Stomach (tissue), 8 donors: ENCODE measurements at regions not wholly inside any gene's neighbourhood (a gene's known extent, or its start where the extent isn't known, plus 50 kb on each side); places are given as distances from the start of the nearest gene placed in this dataset.

ENCODE experiments used
- DNase-seq, 2 donors: peaks; one replicate each; pipeline versions ENCODE4 v3.0.0 to v3.0.0-alpha.2; 2013 to 2019
- H3K27ac ChIP-seq, 5 donors: fragments of 200-600 bp in 4 of 5; sonication (generic) in 4 of 5; one replicate each; pipeline ENCODE4 v1.5.1; 2013 to 2019; ENCODE audit warnings: mild to moderate bottlenecking in 1 of 5, moderate library complexity in 1 of 5
- H3K27me3 ChIP-seq, 3 donors: fragments of 200-600 bp; sonication (generic); one replicate each; pipeline ENCODE4 v1.5.1; 2017 to 2019; ENCODE audit warnings: mixed run types in 1 of 3
- H3K36me3 ChIP-seq, 4 donors: fragments of 200-600 bp; sonication (generic); 1 replicate in 3 of 4; 2 replicates in 1 of 4; pipeline ENCODE4 v1.5.1; 2016 to 2019
- H3K4me1 ChIP-seq, 4 donors: fragments of 200-600 bp; sonication (generic); one replicate each; pipeline ENCODE4 v1.5.1; 2016 to 2019
- H3K4me3 ChIP-seq, 4 donors: fragments of 200-600 bp; sonication (generic) in 3 of 4; one replicate each; pipeline ENCODE4 v1.5.1; 2016 to 2019; ENCODE audit warnings: mild to moderate bottlenecking in 1 of 4
- H3K9me3 ChIP-seq, 4 donors: fragments of 200-600 bp; sonication (generic); one replicate each; pipeline ENCODE4 v1.5.1; 2016 to 2019
- EP300 ChIP-seq: sonication (generic); formaldehyde crosslinking; IDR thresholded peaks from one replicate; pipeline ENCODE4 v1.6.1; 2017; ENCODE audit warnings: antibody characterized with exemption
- POLR2A ChIP-seq, 4 donors: fragments of 450-650 bp; IDR thresholded peaks; one replicate each; pipeline ENCODE4 v1.6.1; 2016; ENCODE audit warnings: antibody characterized with exemption in 4 of 4, control low read depth in 2 of 4, mild to moderate bottlenecking in 1 of 4, moderate library complexity in 1 of 4
- POLR2AphosphoS5 ChIP-seq, 3 donors: sonication (generic); formaldehyde crosslinking; IDR thresholded peaks; one replicate each; pipeline ENCODE4 v1.6.1; 2016; ENCODE audit warnings: antibody characterized with exemption in 3 of 3
- WGBS, 5 donors: extraction: QIAGEN DNeasy Blood & Tissue Kit in 3 of 5; methylation state at CpG; one replicate each; pipeline versions ENCODE4 v1.1.5 to v1.1.7; 2013 to 2018; 5-methylcytosine and 5-hydroxymethylcytosine counted together
- intact Hi-C: fragments of 100-400 bp; cut with DNase I; formaldehyde crosslinking; loops from one replicate; pipeline ENCODE4 v1.15.1; 2023; ENCODE audit warnings: low total_unique reads
- small RNA-seq, 4 donors: library from RNA; depleted of rRNA; stranded (forward); fragments of <200 nt; gene quantifications; one replicate each; pipeline ENCODE3, GENCODE V24; 2016
- TF ChIP-seq, protein P1 (sequence below), 7 experiments: fragments of 450-650 bp in 4 of 7; fragments of 200-600 bp in 3 of 7; sonication (generic) in 3 of 7; IDR thresholded peaks; one replicate each; pipeline ENCODE4 v1.5.1; 2016 to 2019; ENCODE audit warnings: antibody characterized with exemption in 7 of 7, control low read depth in 2 of 7, mild to moderate bottlenecking in 1 of 7
- donor health status: healthy with polysubstance abuse.
- donor health status: Bipolar disorder and iron deficiency.
- donor health status: healthy.

GRCh38 chr1:219121679-219122078, 52.0 kb upstream of the LYPLAL1 start:
- H3K4me1 ChIP-seq: no peaks in the 10 kb centered on the region
- H3K36me3 ChIP-seq: no peaks in the 10 kb centered on the region
- no peaks in the 10 kb centered on the region for H3K27me3 ChIP-seq
- 64 to 82% (median 70%) methylated on average over 2 of the region's 2 CpGs for WGBS, 5 donors
- intact Hi-C loops: no loop called here
- H3K27ac ChIP-seq: peak overlapping the region in 1 of 5 donors; percentile 7
- peak in 1 of 2 donors; percentile 35 for DNase-seq
- no peaks in the 10 kb centered on the region for H3K9me3 ChIP-seq
- TF ChIP-seq POLR2A (IDR thresholded peaks at IDR 0.05) (no peak), EP300 (no peak), POLR2AphosphoS5 (IDR thresholded peaks at IDR 0.05) (no peak)
- TF ChIP-seq, protein P1, sequence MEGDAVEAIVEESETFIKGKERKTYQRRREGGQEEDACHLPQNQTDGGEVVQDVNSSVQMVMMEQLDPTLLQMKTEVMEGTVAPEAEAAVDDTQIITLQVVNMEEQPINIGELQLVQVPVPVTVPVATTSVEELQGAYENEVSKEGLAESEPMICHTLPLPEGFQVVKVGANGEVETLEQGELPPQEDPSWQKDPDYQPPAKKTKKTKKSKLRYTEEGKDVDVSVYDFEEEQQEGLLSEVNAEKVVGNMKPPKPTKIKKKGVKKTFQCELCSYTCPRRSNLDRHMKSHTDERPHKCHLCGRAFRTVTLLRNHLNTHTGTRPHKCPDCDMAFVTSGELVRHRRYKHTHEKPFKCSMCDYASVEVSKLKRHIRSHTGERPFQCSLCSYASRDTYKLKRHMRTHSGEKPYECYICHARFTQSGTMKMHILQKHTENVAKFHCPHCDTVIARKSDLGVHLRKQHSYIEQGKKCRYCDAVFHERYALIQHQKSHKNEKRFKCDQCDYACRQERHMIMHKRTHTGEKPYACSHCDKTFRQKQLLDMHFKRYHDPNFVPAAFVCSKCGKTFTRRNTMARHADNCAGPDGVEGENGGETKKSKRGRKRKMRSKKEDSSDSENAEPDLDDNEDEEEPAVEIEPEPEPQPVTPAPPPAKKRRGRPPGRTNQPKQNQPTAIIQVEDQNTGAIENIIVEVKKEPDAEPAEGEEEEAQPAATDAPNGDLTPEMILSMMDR (IDR thresholded peaks at IDR 0.05): no peak
- no peak overlapping the region for H3K4me3 ChIP-seq

GRCh38 chr1:219123036-219123435, 50.6 kb upstream of the LYPLAL1 start:
- no peaks in the 10 kb centered on the region for H3K4me1 ChIP-seq
- no peak overlapping the region for H3K4me3 ChIP-seq
- no peaks in the 10 kb centered on the region for H3K36me3 ChIP-seq
- peak in 1 of 2 donors; percentile 63 for DNase-seq
- no peaks in the 10 kb centered on the region for H3K9me3 ChIP-seq
- H3K27me3 ChIP-seq: no peaks in the 10 kb centered on the region
- intact Hi-C loops: no loop called here
- no peak for TF ChIP-seq POLR2AphosphoS5 (IDR thresholded peaks at IDR 0.05)
- no peak for TF ChIP-seq POLR2A (IDR thresholded peaks at IDR 0.05)
- TF ChIP-seq, protein P1 (IDR thresholded peaks at IDR 0.05): no peak
- no peak for TF ChIP-seq EP300
- no peak overlapping the region for H3K27ac ChIP-seq
- 56 to 70% (median 63%) methylated on average over 4 of the region's 4 CpGs for WGBS, 5 donors

Small RNA genes in the stretch of these regions (small RNA-seq; reads per million reads assigned to genes)
- 0 reads per million in 4 donors for gene RF00012
